ENCODE measurements at regions not wholly inside any gene's neighbourhood (a gene's known extent, or its start where the extent isn't known, plus 50 kb on each side); places are given as distances from the start of the nearest gene placed in this dataset.

DNA sequence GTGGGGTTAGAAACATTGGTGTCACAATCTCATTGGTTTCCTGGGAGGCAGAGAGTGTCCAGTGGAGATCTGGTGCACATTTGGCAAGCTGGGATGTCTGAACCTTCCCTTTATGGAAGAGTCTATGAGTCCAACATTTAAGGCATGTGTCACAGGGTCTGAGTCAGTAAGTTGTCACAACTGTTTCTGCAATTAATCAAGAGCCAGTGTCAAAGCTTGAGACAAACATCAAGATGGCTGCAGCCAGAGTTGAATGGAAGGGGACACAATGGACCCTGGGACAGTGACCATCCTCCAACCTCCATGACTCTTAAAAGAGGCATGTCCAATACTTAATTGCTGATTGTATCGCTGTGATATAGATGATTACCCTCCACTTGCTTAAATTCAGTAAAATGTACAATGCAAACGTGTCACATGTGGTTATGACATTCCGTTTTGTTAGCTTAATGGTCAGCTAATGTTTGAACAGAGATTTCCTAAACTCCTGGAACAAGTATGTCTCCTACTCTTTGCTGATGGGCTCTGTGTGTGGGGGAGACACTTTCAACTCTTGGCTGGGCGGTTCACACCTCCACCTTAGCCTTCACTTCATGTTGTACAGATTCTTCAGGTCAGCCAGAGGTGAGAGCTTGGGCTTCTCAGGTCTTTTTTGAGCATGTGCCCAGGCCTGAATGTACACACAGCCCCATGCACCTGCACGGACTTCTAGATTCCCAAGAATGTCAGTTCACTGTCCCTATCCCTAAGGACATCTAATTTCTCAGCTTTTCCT lies 79.9 kb upstream of the PRR23E start:
- DNase-seq = no peak

DNA sequence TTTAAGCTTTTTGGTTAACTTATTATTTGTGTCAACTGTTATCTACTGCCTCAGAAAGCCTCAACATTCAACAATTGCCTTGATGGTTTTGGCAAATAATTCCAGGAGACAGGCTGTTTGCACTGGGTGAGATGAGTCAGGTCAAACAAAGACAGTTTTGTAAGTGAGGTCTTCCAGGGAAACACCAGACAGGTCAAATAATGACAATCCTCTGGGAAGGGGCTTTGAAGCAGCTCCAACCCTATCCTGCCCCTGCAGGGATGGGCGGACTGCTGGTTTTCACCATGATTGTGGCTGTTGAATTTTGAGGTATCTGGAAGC lies 79.4 kb upstream of the PRR23E start:
- DNase-seq = no peak

DNA sequence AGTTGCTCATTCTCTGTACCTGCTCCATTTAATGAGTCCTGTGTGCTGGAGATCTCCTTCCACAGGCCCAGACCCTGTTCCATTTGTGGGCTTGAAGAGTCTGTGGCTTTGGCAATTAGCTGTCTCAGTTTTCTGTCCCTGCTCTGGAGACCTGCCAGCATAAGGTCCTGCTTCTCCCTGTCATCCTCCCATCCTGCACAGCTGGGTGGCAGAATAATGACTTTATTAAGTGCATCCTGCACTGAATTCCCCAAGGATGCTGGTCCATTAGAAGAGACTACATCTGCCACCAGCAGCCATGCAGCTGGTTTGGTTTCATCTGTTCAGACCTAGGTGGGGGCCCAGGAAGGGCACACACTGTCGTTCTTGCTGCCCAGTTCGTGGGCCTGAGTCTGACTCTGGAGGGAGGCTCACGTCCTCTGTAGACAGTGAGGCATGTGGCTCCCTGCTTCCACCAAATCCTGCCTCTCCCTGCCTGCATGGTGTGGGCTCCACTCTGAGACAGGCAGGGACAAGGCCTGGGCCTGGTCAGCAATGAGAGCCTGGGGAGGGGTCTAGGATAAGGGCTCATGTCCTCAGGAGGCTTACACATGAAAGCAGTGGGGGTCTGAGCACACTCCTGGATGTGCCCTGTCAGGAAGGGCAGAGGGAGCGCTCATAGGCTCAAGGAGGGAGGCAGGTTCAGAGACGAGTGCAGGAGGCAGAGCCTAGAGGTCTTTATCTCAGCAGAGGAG lies 78.4 kb upstream of the PRR23E start:
- DNase-seq = peak; percentile 73

DNA sequence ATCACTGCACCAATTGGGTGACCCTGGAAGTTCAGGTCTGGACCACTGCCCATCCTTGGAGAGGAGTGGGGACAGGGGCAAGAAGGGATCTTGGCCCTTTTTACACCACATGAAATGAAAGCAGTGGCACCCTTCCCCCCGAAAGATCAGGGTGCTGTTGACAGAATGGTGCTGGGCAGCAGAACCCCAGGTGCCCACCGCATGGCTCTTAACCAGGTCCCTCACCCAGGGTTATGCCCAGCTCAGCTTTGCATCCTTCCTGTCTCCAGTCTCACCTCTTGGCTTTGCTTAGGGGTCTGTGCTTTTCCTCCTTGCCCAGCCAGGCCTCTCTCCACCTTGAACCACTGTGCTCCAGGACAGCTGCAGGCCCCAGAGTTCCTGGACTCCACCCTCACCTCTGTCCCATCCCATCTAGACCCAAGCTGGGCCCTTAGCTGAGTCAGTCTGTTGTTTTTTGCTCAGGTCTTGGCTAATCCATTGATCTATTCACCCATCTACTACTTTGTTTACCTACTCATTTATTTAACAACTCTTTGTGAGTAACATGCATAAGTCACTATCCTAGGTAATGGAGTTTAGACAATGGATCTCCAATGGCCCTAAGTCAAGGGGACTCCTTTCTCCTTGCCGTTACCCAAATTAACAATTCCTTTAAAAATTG lies 77.1 kb upstream of the PRR23E start:
- DNase-seq = no peak

DNA sequence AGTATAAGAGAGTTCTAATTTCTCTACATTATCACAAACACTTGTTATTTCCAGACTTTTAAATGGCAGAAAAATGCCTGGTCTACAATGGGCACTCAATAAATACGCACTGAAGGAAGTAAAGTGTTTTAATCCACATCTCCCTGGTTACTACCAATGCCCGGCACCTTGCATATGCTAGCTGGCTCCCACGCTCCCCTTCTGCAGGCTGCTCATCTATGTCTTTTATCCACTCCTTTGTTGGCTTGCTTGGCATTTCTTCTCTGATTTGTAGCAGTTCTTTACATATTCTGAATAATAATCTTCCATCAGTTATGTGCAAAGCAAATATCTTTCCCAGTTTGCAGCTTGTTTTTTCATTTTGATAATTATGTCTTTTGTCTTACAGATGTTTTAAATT lies 74.6 kb upstream of the PRR23E start:
- DNase-seq = no peak

DNA sequence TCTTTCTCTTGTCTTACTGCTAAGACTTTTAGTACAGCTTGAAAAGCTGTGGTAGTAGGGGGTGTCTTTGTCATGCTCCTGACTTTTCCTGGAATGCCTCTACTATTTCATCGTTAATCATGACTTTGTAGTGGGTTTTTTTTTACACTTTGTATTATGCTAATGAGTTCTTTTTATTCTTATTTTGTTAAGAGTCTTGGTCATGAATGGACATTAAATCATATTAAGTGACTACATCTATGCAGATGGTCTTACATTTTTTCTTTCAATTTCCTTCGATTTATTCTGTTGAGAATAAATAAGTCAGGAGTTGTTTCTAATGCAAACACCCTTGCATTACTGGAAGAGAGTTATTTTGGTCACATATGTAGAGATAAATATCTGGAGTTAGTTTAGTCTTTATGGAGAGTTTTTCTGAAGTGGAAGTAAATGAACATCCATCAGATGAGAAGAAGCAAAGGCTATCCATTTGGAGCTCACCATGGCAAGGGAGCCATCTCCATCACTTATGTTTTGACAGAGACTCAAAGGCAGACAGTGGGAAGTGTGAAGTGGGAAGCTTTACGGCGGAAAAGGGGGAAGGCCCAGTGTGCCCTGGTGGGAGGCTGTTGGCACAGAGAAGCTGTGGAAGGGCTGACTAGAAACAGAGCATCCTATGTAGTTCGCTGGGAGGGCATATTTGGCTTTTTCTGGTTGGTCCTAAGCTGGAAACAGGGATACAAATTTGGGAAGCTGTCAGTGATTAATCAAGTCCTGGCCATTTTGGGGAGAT lies 73.1 kb upstream of the PRR23E start:
- DNase-seq = no peak

DNA sequence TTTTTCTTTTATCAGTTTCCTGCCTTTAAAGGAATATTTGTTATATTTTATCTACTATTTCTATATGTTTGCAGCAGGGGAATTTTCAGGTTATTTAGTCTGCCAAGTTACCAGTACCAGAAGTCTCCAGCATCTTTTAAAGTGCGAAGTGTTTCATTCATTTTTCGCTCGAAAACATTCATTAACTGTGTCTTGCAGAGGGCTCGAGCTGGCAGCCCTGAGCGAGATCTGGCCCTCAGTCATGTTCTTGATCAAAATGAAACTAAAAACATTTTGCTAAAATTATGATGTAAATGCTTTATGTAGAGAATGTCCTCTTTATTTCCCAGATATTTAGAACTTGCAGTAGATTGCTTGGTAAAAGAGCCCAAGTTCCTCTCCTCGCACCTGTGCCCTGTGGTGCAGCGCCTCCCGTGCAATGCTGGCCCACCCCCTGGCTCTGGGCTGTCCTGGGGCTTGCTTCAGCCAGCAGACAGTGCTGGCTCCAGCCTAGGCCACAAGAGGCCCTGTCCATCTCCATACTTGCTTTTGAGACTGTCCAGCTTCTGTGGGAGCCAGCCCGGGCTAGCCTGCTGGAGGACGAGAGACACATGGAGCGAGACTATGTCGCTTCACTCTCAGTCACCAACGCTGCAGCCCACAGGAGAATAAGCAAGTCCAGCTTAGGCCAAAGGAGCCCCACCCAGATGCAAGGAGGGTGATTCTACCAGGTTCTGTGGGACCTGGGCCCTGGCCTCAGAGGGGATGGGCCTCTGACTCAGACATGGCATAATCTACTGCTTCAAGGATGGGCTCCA lies 71.9 kb upstream of the PRR23E start:
- no peak for DNase-seq

DNA sequence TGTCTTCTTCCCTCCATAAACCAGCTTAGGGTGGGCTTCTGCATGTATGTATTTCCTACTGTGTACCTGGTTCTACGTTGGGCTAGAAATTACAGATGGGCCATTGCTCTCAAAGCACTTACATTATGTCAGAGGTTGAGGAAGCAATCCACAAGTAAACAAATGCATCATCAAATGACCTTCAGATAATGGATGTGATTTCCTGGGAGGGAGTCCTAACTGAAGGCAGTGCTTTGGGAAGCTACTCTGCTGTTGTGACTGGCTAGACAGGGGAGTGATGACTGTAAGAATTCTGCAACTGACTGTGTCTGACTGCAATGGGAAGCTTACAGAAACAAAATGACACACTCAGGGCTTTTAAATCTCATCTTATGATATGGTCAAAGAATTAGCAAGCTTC lies 71.0 kb upstream of the PRR23E start:
- no peak for DNase-seq

DNA sequence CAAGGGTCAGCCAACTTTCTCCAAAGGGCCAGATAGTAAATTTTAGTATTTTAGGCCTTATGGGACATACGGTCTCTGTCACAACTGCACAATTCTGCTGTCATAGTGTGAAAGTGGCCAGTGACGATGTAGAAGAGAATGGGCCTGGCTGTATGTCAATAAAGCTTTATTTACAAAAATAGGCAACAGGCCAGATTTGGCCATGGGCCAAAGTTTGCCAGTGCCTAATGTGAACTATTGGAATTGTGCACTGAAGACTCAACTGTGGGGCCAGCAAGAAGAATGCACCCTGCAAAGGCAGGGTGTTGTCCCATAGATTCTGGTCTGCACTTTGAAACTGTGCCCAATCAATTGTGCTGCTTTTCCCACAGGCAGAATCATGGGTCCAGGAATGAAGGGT lies 69.4 kb upstream of the PRR23E start:
- no peak for DNase-seq

DNA sequence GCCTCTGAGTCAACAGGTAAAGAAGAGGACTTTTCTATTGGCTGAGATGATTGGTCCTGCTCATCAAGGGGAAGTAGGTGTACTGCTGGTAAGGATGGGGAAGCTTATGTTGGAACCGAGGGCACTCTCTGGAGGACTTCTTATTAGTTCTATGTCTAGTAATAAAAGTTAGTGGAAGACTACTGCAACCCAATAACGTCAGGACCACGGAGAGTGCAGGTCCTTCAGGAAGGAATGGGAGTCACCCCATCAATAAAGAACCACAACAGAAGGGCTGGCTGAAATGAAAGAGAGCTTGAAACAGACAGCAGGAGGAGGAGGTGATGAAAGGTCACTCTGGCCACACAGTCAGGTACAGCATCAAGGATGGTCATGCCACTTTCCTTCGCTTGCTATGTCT lies 68.8 kb upstream of the PRR23E start:
- no peak for DNase-seq

DNA sequence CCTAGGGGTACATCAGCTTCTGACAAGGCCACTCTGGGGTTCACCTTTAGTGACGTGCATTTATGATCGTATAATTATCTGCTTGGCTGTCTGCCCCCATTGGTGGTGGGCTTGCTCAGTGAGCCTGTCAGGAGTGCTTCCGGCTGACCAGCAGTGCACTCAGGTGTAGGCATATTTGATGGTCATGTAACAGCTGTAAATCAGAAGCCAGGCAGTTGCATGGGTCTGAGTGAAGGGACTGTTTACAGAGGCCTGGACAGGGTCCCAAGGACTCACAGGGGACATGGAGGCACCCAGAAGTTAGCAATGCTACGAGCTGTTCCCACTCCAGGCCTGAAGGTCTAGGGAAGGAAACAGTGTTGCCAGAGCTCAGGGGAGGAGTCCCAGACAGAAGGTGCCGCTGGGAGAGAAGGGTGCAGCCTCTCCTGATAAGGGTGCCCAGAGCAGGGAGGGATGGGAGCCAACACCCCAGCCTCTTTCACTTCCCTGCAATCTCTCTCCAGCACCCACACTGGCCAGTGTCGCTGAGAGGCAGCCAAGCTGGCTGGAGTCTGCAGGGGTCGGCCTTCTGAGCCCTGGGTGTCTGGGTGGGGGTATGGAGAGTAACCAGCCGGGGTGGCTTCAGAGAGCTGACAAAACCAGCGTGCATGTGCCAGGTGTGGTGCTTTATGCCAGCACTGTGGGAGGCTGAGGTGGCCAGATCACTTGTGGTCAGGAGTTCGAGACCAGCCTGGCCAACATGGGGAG lies 61.3 kb upstream of the PRR23E start:
- DNase-seq = no peak

DNA sequence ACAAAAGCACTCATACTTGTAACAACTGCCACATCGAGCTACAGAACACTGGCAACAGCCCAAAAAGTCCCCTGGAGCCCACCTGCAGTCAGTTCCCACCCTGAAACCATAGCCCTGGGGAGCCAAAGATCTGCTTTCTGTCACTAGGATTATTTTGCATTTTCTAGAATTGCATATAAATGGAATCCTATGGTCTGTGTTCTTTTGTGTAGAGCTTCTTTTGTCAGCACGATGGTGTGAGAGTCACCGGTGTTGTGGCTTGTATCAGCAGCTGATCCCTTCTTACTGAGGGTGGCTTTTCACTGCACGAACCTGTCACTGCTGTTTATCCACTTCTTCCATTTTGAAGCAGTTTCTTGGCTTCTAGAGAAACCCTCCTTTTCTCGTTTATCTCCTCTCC lies 60.1 kb upstream of the PRR23E start:
- DNase-seq = no peak

DNA sequence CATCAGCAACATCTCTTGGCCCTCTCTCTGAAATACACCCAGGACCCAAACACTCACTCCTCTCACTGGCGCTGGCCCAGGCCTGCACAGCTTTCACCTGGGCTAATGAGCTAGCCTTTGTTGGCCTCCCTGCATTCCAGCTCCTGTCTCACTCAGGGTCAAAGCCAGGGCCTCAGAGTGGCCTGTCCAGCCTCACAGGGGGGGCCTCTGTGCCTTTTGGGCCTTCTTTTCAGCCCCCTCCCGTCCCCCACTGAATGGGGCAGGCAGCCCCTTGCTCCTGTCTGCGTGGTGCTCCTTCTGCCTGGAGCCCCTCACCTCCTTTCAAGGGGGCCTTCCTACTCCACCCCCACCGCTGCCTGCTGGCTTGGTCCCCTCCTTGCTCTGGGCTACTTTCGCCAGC lies 59.0 kb upstream of the PRR23E start:
- no peak for DNase-seq

DNA sequence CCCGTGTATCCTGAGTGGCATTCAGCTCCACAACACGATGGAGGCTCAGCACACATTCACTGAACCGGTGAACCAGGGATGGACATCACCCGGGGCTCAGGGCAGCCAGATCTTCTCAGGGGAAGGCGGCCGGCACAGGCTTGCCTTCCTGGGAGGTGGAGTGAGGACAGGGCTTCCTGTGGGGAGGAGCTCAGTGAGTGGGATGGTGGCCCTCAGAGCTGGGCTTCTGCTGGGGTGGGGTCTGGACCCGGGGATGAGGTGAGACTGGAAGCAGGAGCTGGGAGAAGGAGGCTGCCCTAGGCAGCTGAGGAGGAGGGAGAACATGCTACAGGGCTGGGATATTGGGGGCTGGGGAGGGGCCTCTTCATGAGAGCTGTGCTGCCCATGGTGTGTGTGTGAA lies 58.5 kb upstream of the PRR23E start:
- DNase-seq = no peak

DNA sequence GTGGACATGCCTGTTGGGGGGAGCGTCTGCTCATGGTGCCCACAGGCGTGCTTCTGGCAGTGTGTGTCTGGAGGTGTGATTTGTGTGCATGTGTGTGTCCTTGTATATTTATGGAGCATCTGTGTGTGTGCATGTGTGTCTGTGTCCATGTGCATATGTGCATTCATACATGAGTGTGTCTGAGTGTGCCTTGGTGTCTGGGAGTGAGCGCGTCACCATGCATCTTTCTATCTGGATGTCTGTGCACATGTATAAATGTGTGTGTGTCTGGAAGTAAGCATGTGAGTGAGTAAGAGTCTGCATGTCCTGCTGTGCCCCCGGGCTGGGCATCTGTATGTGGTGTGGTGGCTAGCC lies 58.1 kb upstream of the PRR23E start:
- DNase-seq = no peak

DNA sequence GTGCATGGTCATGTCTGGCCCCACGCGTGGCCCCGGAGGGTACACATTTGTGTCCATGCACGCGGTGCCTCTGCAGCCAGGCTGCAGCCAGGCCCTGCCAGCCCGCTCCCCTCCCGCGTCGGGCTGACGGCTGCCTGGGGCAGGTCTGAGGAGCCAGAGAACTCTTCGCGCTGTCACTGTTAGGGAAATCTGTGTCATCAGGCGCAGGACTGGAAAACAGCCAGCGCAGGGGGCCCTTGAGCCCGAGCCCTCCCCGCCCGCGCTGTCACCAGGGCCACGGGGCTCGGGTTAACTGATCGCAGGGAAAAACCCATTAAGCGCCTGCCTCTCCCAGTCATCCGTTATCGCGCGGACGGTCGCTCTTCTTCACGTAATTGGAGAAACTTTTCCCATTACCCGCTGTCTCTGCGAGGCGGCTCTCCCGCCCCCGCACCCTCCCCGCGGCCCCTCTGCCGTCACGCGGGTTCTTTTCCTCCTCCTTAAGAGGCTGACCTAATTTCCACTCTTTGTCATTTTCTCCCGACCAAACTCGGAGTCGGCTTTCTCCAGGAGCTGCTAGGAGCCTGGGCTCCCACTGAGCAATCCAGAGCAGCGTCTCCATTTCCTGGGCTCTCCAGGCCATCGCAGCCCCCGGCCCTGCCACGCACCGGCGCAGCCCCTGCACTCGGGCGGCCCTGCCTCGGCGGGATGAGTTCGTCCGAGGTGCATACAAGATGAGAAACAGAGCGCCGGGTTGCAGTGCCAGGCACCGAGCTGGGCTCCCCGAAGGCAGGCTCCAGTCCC lies 57.5 kb upstream of the PRR23E start:
- DNase-seq = no peak

DNA sequence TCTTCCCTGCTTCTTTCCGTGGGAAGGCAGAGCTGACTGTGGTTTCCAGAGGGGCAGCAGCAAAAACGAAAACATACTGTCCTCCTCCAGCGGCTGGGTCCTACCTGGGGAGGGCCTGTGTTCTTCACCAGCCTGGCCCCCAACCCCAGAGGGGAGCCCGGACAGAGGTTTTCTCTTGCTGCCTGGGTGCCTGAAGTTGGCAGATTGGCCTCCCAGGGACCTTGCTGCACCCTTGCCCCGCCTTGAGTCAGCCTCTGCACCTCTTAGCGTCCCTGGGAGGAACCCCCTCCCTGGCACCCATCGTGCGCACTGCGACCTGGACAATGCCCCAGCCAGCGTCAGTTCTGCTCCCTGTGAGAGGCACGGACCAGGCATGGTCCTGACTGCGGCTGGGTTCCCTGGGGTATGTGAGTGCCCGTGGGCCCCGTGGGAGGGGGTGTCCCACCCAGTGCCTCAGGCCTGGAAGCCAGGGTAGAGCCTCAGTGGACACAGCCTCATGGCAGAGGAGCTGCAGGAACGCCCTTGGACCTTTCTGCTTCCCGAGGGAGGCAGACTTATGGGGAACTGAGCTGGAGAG lies 56.8 kb upstream of the PRR23E start:
- no peak for DNase-seq

DNA sequence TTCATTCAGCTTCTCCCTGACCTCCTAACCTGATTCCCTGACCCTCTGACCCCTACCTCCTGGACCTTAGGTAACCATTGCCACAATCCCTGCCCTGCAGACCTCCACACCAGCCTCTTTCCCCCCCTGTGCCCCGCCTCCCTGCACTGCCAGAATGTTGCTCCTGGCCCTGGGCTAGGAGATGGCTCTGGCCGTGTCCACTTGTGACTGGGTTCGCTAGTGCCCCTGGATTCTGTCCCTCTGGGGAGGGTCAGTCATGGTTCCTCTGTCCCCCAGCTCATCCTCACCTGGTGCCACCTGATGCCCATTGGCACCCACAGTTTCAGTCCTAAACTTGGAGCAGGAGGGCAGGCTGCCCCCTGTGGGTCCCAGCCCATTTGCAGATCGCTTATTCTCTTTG lies 56.2 kb upstream of the PRR23E start:
- no peak for DNase-seq

DNA sequence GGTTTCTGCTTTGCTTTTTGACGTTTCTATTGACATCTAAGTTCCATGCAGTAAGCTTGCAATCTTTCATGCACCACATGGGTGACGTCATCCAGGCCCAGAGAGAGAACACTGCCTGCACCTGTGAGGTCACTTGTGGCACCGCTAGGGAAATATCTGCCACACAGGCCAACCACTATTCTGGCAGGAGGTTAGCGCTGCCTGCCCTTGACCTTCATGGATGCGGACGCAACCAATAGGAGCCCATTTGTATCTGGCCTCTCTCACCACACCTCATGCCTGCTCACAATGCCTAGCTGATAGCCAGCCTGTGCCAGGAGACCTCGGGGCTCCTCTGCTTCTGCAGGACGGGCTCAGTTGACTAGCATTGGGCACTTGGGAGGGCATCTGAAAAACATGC lies 55.8 kb upstream of the PRR23E start:
- DNase-seq = no peak

DNA sequence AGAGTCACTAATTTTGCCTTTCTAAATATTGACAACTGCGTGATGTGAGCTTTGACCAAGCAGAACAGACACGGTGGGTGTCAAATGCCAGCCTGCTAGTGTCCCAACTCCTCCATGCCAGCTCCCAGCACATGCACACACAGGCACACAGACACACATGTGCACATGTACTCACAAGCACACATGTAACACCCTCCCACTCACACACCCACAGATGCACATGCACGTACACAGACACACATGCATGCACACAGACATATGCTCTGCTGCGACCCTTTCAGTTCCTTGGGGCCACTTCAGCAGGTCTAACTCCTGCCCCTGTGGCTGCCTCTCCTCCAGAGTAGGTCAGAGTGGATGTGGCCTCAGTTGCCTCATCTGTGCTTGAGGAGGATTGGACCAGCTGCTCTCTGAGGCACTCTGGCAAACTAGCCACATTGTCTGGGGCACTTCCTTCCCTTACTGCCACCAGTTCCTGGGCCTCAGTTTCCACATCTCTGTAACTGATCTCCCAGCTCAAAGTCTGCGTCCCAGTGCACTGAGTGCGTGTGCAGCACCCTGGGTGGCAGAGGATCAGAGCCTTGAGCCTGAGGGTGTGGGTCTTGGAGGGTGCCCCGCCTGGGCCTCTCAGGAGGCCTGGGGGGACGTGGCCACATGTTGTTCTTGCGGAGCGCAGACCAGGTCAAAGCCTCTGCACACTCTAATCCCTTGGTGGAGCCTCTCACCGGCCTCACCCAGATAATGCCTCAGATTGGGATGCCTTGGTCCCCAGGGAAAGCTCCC lies 55.0 kb upstream of the PRR23E start:
- DNase-seq = no peak

Measured in COR-L47 (cell line).